Naive thymus-derived CD8-positive, alpha-beta T cell (primary cell): ENCODE measurements at regions not wholly inside any gene's neighbourhood (a gene's known extent, or its start where the extent isn't known, plus 50 kb on each side); places are given as distances from the start of the nearest gene placed in this dataset.

Experiments
- ATAC-seq, 2 donors: fragments of 150-1000 bp; cut with Tn5 transposase in 1 of 2; sonication (Bioruptor Pico), chemical (Tn5 transposase) in 1 of 2; 1 replicate in 1 of 2; 2 replicates in 1 of 2; pipeline ENCODE4 v1.10.0; 2021; ENCODE audit warnings: mild to moderate bottlenecking in 2 of 2, moderate library complexity in 2 of 2
- POLR2A ChIA-PET: fragments of 350-600 bp; sonication (Branson Sonifier 250); formaldehyde crosslinking; loops from one replicate; lab custom pipeline; 2021; ENCODE audit warnings: antibody characterized with exemption; lab: Charles Lee
- DNase-seq, 10 donors: peaks; one replicate each; pipeline versions ENCODE4 v3.0.0 to v3.0.0-alpha.2; 2020 to 2022
- H3K27ac Mint-ChIP-seq, 10 donors: one replicate each; pipeline ENCODE4 v1.8.0; 2020 to 2022; ENCODE audit warnings: mild to moderate bottlenecking in 10 of 10, mixed read lengths in 10 of 10, moderate library complexity in 4 of 10, inconsistent platforms in 1 of 10
- H3K27me3 Mint-ChIP-seq, 5 donors: one replicate each; pipeline ENCODE4 v1.8.0; 2021 to 2022; ENCODE audit warnings: mixed read lengths in 5 of 5
- H3K36me3 Mint-ChIP-seq, 3 donors: one replicate each; pipeline ENCODE4 v1.8.0; 2020 to 2022; ENCODE audit warnings: mixed read lengths in 3 of 3, mild to moderate bottlenecking in 2 of 3, inconsistent platforms in 1 of 3
- H3K4me1 Mint-ChIP-seq, 4 donors: one replicate each; pipeline ENCODE4 v1.8.0; 2021 to 2022; ENCODE audit warnings: mixed read lengths in 4 of 4
- H3K4me3 Mint-ChIP-seq, 10 donors: one replicate each; pipeline ENCODE4 v1.8.0; 2020 to 2022; ENCODE audit warnings: mild to moderate bottlenecking in 10 of 10, mixed read lengths in 10 of 10, moderate library complexity in 6 of 10, inconsistent platforms in 1 of 10
- H3K9me3 Mint-ChIP-seq, 9 donors: one replicate each; pipeline ENCODE4 v1.8.0; 2020 to 2022; ENCODE audit warnings: mixed read lengths in 9 of 9, mild to moderate bottlenecking in 3 of 9, inconsistent platforms in 1 of 9, moderate library complexity in 1 of 9

DNA sequence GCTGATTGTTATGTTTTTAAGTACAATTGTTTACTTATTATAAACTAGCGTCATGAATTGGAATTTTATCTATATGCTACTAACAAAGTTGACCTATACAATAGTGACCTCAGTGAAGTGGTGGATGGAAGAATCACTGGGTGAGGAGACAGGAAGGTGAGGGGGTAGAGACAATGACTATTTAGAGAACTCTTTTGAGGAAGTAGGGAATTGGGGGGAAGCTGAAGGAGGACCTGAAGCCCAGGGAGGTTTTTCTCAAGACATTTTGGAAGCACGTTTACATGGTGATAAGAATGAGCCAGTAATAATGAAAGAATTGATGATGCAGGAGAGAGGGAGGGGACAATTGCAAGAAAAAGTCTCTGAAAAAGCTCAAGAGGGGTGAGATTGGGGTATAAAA, 96.4 kb downstream of the RPS12 start:
- no peaks in the 10 kb centered on the region for H3K4me1 Mint-ChIP-seq
- H3K9me3 Mint-ChIP-seq = no peaks in the 10 kb centered on the region
- no peak for ATAC-seq
- H3K27ac Mint-ChIP-seq = no peak overlapping the region
- no peak overlapping the region for H3K4me3 Mint-ChIP-seq
- H3K36me3 Mint-ChIP-seq = no peaks in the 10 kb centered on the region
- H3K27me3 Mint-ChIP-seq = peaks cover 0 to 6% (median 4%) of the 10 kb centered on the region in 5 donors
- no peak for DNase-seq
- POLR2A ChIA-PET = no interaction called here

DNA sequence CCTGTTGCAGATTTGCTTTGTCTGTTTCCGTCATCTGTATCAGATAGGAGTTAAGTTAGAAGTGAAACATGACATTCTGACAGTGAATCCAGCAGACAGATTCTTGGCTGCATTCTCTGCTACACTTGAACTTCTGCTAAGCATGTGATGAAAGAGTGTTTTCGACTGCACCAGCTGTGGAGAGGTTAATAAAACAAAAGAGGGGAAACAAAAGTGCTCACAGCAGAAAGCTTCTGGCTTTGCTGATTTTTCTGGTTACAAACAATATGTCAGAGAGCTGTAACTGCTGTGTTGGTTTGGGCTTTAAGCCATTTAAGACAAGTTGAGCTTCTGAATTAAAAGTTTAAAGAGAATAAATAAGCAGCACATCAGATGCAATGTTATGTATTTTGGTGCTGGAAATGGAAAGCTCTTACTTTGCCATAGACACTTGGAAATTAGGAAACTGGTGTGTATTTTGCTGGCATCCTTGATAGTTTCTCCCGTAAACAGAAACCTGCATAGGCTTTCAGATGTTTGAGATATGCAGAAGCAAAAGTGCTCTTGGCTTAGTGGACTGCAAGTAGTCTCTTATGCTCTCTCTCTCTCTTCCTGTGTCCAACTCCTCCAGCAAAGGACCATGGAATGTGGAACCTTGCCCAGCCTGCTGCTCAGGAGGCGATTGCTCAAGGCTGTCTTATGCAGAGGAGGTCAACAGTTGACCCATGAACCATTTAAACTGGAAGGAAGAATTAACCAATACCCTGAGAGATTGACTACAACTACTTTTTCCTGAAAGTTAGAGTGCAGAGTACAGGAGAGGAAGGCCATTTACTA, 104.9 kb downstream of the RPS12 start:
- Mint-ChIP-seq H3K27ac (no peak overlapping the region), H3K36me3 (no peaks in the 10 kb centered on the region), H3K4me1 (no peaks in the 10 kb centered on the region), H3K9me3 (no peaks in the 10 kb centered on the region), H3K27me3 (peaks cover 12 to 22% (median 16%) of the 10 kb centered on the region in 5 donors), H3K4me3 (no peak overlapping the region)
- DNase-seq (no peak), ATAC-seq (no peak)
- POLR2A ChIA-PET = no interaction called here

DNA sequence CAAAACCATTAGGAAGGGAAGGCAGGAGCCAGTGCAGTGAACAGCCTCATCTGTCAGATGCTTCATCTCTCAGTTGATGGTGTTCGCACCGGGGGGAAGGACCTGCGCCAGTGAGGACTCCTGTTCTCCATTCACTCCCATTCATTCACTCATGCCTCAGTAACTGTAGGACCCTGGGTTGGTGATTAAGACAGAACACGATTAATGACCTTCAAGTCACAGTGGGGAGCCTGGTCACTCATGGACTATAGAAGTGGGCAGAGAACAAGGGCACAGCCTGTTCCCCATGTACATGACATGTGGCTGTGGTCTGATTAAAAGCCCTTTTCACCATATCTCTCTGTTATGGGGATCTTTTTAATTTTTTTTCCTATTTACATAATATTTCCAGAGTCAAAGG, 113.3 kb downstream of the RPS12 start:
- no peak for DNase-seq
- Mint-ChIP-seq H3K4me3 (no peak overlapping the region), H3K36me3 (no peaks in the 10 kb centered on the region), H3K4me1 (no peaks in the 10 kb centered on the region), H3K9me3 (no peaks in the 10 kb centered on the region), H3K27ac (no peak overlapping the region), H3K27me3 (peaks cover 12 to 59% (median 16%) of the 10 kb centered on the region in 5 donors)
- POLR2A ChIA-PET = no interaction called here
- no peak for ATAC-seq

DNA sequence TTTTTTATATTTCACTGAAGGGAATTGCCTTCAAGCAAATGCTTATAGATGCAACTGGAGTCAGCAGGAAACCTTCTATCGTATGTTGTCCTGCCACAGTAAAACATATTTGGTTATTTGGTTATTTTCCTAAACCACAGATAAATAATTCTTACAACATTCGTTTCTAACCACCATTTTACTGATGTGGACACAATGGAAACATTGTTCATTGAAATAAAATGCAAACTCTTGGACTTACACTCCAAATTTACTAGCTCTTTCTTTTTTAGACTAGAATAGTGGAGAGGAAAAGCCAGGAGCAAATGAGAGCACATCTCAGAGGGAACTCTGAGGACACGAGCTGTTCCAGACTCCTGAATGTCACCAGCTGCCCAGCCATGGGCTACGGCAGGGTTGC, 114.8 kb downstream of the RPS12 start:
- H3K4me1 Mint-ChIP-seq = no peaks in the 10 kb centered on the region
- ATAC-seq (no peak), DNase-seq (no peak)
- H3K27me3 Mint-ChIP-seq = peaks cover 22 to 71% (median 23%) of the 10 kb centered on the region in 5 donors
- H3K27ac Mint-ChIP-seq = no peak overlapping the region
- no peaks in the 10 kb centered on the region for H3K36me3 Mint-ChIP-seq
- POLR2A ChIA-PET = interaction anchor here (0.6 kb wide), 1 partner anchor 587 kb away, joined by 3 read pairs; no protein-coding TSS in a partner anchor
- H3K4me3 Mint-ChIP-seq = no peak overlapping the region
- no peaks in the 10 kb centered on the region for H3K9me3 Mint-ChIP-seq

DNA sequence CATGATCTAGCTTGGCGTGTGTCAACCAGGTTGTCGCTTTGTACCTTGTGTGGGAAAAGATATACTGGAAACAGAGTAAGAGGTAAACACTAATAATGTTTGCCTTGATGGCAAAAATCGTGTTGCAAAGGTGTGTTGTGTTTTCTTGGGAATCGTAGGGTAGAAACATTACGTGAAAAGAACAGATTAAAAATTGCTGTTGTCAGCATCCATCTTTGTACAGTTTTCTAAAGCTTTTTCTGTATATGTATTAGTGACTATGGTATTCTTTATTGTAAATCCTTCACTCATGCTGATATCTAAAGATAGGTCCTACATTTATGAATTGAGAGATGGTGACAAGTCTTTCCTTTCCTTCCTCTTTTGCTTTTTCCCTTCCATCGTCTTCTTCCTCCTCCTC, 116.9 kb downstream of the RPS12 start:
- Mint-ChIP-seq H3K4me1 (no peaks in the 10 kb centered on the region), H3K4me3 (no peak overlapping the region), H3K27ac (no peak overlapping the region), H3K27me3 (peaks cover 19 to 59% (median 23%) of the 10 kb centered on the region in 5 donors), H3K36me3 (no peaks in the 10 kb centered on the region), H3K9me3 (no peaks in the 10 kb centered on the region)
- DNase-seq (no peak), ATAC-seq (no peak)
- POLR2A ChIA-PET = no interaction called here

DNA sequence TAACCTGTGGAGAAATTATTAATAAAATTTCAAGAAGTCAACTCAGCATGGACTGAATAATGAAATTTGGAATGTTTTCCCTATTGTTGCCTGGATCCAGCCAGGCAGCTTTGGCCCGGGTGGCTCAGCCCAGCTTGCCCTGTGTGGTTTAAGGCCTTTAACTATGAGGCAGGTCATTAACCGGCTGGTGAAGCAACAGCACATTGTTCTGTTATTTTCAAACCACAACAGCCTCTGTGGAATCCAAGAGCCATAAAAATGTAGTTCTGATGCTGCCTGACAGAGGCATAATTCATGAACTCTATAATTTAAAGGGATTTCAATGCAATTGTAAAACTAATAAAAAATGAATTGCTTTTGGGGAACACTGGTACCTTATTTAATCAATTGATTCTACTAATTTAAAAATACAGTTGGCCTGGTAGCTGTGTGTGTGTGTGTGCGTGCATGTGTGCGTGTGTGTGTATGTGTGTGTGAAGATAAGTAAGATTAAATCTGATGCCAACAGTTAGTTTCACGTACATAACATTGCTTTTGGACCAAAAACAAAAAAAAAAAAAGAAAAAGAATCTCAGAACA, 117.7 kb downstream of the RPS12 start:
- peaks cover 18 to 54% (median 22%) of the 10 kb centered on the region in 5 donors for H3K27me3 Mint-ChIP-seq
- no peak overlapping the region for H3K27ac Mint-ChIP-seq
- no peaks in the 10 kb centered on the region for H3K9me3 Mint-ChIP-seq
- DNase-seq = no peak
- H3K4me1 Mint-ChIP-seq = no peaks in the 10 kb centered on the region
- POLR2A ChIA-PET = no interaction called here
- no peaks in the 10 kb centered on the region for H3K36me3 Mint-ChIP-seq
- no peak overlapping the region for H3K4me3 Mint-ChIP-seq
- ATAC-seq = no peak

DNA sequence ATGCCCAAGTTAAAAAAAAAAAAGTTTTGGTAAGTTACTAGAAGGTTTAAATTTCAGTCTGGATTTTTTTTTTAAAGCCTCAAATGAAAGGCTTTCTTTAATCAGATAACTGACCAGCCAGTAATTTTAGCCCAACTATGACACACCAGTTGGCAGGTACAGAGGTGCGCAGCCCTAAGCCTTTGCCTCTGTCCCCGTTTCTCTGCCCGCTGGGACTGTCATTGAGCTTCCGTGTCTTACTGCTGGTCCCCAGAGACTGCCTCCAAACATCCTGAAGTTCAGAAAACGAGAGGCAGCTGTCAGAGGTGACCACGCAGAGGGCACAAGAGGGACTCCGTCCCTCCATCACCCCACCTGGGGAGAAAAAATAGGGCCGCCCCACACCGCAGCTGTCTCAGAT, 118.2 kb downstream of the RPS12 start:
- no peaks in the 10 kb centered on the region for H3K4me1 Mint-ChIP-seq
- H3K4me3 Mint-ChIP-seq = no peak overlapping the region
- POLR2A ChIA-PET = no interaction called here
- DNase-seq (no peak), ATAC-seq (no peak)
- H3K27ac Mint-ChIP-seq = no peak overlapping the region
- no peaks in the 10 kb centered on the region for H3K36me3 Mint-ChIP-seq
- H3K9me3 Mint-ChIP-seq = no peaks in the 10 kb centered on the region
- H3K27me3 Mint-ChIP-seq = peaks cover 16 to 54% (median 22%) of the 10 kb centered on the region in 5 donors

DNA sequence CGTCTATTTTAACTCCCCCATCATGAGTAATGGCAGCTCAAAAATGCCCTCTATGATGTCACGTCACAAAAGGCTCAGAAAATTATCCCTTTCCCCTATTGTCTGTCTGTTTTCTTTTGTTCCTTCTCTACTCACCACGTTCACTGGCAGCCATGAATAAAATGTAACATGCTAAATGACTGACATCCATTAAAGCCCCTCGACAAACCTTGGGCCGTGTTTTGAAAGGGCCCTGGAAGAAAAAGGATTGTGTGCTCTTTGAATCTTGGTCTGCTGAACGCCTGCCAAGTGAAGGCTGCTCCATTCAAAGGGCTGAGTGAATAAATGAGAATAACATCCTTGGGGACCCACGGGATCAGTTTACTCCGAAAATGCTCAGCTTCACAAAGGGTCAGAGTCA, 118.7 kb downstream of the RPS12 start:
- POLR2A ChIA-PET = no interaction called here
- H3K36me3 Mint-ChIP-seq = no peaks in the 10 kb centered on the region
- H3K27me3 Mint-ChIP-seq = peaks cover 16 to 54% (median 22%) of the 10 kb centered on the region in 5 donors
- no peaks in the 10 kb centered on the region for H3K9me3 Mint-ChIP-seq
- no peak for ATAC-seq
- no peak for DNase-seq
- H3K4me1 Mint-ChIP-seq = no peaks in the 10 kb centered on the region
- no peak overlapping the region for H3K27ac Mint-ChIP-seq
- H3K4me3 Mint-ChIP-seq = no peak overlapping the region

DNA sequence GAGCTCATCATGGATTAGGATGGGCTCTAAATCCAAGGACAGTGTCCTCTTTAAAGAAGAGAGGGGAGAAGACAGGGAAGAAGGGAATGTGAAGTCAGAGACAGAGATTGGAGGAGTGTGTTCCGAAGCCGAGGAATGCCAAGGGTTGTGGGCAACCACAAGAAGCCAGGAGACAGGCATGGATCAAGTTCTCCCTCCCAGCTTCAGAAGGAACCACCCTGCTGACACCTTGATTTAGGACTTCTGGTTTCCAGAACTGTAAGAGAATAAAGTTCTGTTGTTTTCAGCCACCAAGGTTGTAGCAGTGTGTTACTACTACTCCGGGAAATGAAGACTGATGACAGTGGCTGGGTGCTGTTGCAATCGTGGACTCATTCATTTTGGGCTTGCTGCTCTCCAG, 120.1 kb downstream of the RPS12 start:
- Mint-ChIP-seq H3K4me1 (no peaks in the 10 kb centered on the region), H3K9me3 (peaks cover 0 to 10% (median 2%) of the 10 kb centered on the region in 9 donors), H3K36me3 (peaks cover 0 to 5% (median 0%) of the 10 kb centered on the region in 3 donors), H3K4me3 (no peak overlapping the region), H3K27ac (no peak overlapping the region), H3K27me3 (peaks cover 14 to 51% (median 22%) of the 10 kb centered on the region in 5 donors)
- DNase-seq = no peak
- POLR2A ChIA-PET = no interaction called here
- ATAC-seq = no peak

DNA sequence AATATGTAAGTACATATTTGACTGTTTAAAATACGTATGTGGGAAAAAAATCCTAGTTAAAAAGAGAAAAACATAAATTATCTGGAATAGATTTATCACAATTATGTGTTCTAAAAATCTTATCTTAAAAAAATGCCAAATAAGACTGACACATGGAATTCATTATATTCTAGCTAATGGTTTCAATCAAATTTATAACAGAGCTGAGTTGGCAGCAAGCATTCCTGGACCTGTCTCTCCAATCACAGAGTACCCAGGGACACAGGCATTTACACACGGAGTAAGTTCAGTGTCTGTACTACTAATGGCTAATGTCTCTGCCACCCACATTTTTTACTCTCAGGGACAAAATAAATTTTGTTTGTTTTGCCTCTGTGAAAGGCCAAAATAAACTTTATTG, 122.3 kb downstream of the RPS12 start:
- H3K27ac Mint-ChIP-seq = no peak overlapping the region
- POLR2A ChIA-PET = no interaction called here
- H3K27me3 Mint-ChIP-seq = peaks cover 6 to 30% (median 15%) of the 10 kb centered on the region in 5 donors
- ATAC-seq (no peak), DNase-seq (no peak)
- H3K9me3 Mint-ChIP-seq = peaks cover 0 to 16% (median 4%) of the 10 kb centered on the region in 9 donors
- peaks cover 0 to 5% (median 0%) of the 10 kb centered on the region in 3 donors for H3K36me3 Mint-ChIP-seq
- H3K4me1 Mint-ChIP-seq = no peaks in the 10 kb centered on the region
- H3K4me3 Mint-ChIP-seq = no peak overlapping the region

DNA sequence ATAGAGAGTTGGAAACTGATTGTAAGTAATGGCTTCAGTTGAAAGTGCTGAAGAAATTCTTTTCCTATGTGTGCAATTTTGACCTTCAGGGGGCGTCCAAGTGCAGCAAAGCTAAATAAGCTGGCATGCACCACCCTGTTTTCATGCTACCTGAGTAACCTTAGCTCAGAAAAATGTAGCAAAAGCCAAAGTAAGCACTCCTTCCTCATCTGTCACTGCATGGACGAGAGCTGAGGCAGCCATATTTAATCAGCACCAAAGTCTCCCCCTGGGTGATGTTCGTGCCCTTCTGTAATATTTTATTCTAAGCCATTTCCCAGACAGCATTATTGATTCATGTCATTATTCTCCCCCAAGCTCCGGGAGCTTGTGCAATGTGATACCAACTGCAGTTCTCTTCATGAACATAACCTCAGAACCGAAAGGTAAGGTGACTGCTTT, 123.1 kb downstream of the RPS12 start:
- H3K36me3 Mint-ChIP-seq = peaks cover 0 to 5% (median 0%) of the 10 kb centered on the region in 3 donors
- POLR2A ChIA-PET = no interaction called here
- ATAC-seq (no peak), DNase-seq (no peak)
- H3K27ac Mint-ChIP-seq = no peak overlapping the region
- H3K4me1 Mint-ChIP-seq = no peaks in the 10 kb centered on the region
- H3K9me3 Mint-ChIP-seq = peaks cover 0 to 16% (median 4%) of the 10 kb centered on the region in 9 donors
- no peak overlapping the region for H3K4me3 Mint-ChIP-seq
- peaks cover 7 to 21% (median 13%) of the 10 kb centered on the region in 5 donors for H3K27me3 Mint-ChIP-seq

DNA sequence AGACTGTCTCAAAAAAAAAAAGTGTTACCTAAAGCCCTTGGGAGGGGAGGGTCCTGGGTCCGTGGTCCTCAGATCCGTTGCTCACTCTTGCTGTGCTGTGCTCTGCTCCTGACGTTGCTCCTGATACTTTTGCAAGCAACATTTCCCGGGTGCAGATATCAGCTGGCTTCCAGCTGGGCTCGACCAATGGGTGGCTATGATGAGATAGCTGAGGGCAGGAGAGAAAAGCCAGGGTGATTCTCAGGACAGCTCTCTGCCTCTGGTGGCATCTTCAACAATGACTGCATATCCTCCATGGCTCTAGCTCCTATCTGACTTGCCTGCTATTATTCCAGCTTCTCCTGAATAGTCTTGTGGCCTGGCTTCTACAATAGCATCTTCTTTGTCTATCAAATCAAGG, 134.5 kb downstream of the RPS12 start:
- POLR2A ChIA-PET = no interaction called here
- H3K27me3 Mint-ChIP-seq = peaks cover 9 to 42% (median 20%) of the 10 kb centered on the region in 5 donors
- ATAC-seq = no peak

DNA sequence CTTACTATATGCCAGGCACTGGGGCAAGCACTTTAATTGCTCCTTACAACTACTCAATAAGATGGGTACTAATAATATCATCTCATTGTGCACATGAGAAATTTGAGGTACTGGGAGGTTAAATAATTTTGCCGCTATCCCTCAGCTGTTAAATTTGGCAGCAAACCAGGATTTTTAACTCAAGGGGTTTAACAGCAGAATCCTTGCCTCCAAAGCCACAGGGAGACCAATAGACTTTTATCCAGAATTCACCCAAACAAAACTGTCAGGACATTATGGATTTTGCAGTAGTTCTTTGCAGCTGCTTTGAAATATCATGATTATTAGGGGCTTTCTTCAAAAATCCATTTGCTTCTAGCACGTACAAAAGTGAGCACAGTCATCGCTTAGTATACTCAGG, 136.2 kb downstream of the RPS12 start:
- POLR2A ChIA-PET = no interaction called here
- DNase-seq (no peak), ATAC-seq (no peak)
- H3K4me1 Mint-ChIP-seq = no peaks in the 10 kb centered on the region
- H3K27ac Mint-ChIP-seq = no peak overlapping the region
- H3K36me3 Mint-ChIP-seq = no peaks in the 10 kb centered on the region
- no peak overlapping the region for H3K4me3 Mint-ChIP-seq
- no peaks in the 10 kb centered on the region for H3K9me3 Mint-ChIP-seq
- peaks cover 5 to 32% (median 13%) of the 10 kb centered on the region in 5 donors for H3K27me3 Mint-ChIP-seq

More for the DNA sequence above, 134.5 kb downstream of the RPS12 start:
- H3K4me1 Mint-ChIP-seq = no peaks in the 10 kb centered on the region
- no peaks in the 10 kb centered on the region for H3K36me3 Mint-ChIP-seq
- H3K4me3 Mint-ChIP-seq = no peak overlapping the region
- DNase-seq = no peak
- no peak overlapping the region for H3K27ac Mint-ChIP-seq
- H3K9me3 Mint-ChIP-seq = no peaks in the 10 kb centered on the region
